ENCODE measurements at regions not wholly inside any gene's neighbourhood (a gene's known extent, or its start where the extent isn't known, plus 50 kb on each side); places are given as distances from the start of the nearest gene placed in this dataset.

DNA sequence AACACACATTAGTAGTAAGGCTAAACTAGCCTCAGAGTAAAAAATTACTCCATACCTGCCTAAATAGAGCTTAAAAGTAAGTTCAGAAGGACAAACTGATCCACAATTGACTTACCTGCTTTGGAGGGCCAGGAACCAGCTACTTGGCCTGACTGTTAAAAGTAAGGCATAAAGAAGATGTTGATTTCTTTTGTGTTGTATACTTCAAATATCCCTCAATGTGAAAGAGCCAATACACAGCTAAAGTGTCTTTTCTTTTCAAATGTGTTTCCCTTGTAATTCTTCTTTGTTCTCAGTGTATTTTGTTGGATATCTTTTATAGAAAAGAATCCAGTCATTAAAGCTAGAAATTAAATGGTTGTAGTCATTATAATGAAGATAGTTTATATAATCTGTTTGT, 171.1 kb downstream of the TANC2 start:
- Histone ChIP-seq H3K27ac (no peak overlapping the region), H3K9me3 (no peaks in the 10 kb centered on the region), H3K36me3 (no peaks in the 10 kb centered on the region), H3K4me1 (no peaks in the 10 kb centered on the region), H3K4me3 (no peak overlapping the region), H3K27me3 (no peaks in the 10 kb centered on the region)
- no peak for DNase-seq
- TF ChIP-seq POLR2A (IDR thresholded peaks at IDR 0.05): no peak
- TF ChIP-seq, protein P1, sequence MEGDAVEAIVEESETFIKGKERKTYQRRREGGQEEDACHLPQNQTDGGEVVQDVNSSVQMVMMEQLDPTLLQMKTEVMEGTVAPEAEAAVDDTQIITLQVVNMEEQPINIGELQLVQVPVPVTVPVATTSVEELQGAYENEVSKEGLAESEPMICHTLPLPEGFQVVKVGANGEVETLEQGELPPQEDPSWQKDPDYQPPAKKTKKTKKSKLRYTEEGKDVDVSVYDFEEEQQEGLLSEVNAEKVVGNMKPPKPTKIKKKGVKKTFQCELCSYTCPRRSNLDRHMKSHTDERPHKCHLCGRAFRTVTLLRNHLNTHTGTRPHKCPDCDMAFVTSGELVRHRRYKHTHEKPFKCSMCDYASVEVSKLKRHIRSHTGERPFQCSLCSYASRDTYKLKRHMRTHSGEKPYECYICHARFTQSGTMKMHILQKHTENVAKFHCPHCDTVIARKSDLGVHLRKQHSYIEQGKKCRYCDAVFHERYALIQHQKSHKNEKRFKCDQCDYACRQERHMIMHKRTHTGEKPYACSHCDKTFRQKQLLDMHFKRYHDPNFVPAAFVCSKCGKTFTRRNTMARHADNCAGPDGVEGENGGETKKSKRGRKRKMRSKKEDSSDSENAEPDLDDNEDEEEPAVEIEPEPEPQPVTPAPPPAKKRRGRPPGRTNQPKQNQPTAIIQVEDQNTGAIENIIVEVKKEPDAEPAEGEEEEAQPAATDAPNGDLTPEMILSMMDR (IDR thresholded peaks at IDR 0.05): no peak
- intact Hi-C loops (cut with DNase I; ENCODE audit: low total_unique reads): no loop called here

DNA sequence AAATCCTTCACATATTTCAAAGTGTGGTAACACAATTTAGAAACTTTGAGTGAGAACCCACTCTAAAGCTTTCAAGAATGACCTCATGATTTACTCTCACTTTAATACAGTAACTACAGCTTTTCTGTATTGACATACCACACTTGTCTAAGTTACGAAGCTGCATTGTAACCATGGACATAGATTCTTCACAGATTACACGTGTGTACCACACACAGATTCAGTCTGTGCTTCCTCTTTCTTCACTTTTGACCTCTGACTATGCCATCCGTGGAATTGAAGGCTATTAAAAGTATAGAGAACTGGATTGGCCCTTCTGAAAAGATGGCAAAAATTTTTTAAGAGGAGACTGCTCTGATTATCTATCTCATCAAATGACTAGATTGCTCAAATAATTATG, 172.7 kb downstream of the TANC2 start:
- Histone ChIP-seq H3K4me1 (no peaks in the 10 kb centered on the region), H3K36me3 (no peaks in the 10 kb centered on the region), H3K27ac (no peak overlapping the region), H3K27me3 (no peaks in the 10 kb centered on the region), H3K9me3 (no peaks in the 10 kb centered on the region), H3K4me3 (no peak overlapping the region)
- DNase-seq: no peak
- intact Hi-C loops (cut with DNase I; ENCODE audit: low total_unique reads): no loop called here
- TF ChIP-seq, protein P1 (IDR thresholded peaks at IDR 0.05): no peak
- TF ChIP-seq POLR2A (IDR thresholded peaks at IDR 0.05): no peak

DNA sequence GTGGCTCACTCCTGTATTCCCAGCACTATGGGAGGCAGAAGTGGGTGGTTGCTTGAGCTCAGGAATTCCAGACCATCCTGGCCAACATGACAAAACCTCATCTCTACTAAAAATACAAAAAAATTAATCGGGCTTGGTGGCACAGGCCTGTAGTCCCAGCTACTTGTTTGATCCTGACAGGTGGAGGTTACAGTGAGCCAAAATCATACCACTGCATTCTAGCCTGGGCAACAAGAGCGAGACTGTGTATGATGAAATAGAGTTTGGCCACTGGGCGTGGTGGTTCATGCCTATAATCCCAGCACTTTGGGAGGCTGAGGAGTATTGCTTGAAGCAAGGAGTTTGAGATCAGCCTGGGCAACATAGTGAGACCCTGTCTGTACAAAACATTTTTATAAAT, 173.3 kb downstream of the TANC2 start:
- Histone ChIP-seq H3K4me3 (no peak overlapping the region), H3K27me3 (no peaks in the 10 kb centered on the region), H3K36me3 (no peaks in the 10 kb centered on the region), H3K9me3 (no peaks in the 10 kb centered on the region), H3K4me1 (no peaks in the 10 kb centered on the region), H3K27ac (no peak overlapping the region)
- intact Hi-C loops (cut with DNase I; ENCODE audit: low total_unique reads): no loop called here
- TF ChIP-seq, protein P1 (IDR thresholded peaks at IDR 0.05): no peak
- TF ChIP-seq POLR2A (IDR thresholded peaks at IDR 0.05): no peak
- DNase-seq: no peak

DNA sequence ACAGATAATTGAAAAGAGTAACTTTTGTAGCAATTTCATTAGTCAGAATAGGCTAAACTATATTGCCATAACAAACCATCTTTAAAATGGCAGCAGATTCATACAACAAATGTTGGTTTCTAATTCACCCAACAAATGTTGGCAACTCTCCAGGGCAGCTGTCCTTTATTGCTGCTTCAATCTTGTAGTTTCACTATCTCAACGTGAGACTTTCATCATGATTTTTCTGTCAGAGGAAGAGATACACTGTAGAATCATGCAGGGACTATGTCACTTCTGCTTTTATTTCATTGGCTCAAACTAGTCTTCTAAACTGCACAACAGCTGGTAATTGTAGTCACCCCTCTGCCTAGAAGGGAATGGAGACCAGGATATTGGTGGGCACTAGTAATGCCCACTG, 174.2 kb downstream of the TANC2 start:
- Histone ChIP-seq H3K36me3 (no peaks in the 10 kb centered on the region), H3K4me3 (no peak overlapping the region), H3K27me3 (no peaks in the 10 kb centered on the region), H3K4me1 (no peaks in the 10 kb centered on the region), H3K9me3 (no peaks in the 10 kb centered on the region), H3K27ac (no peak overlapping the region)
- TF ChIP-seq, protein P1 (IDR thresholded peaks at IDR 0.05): no peak
- no peak for TF ChIP-seq POLR2A (IDR thresholded peaks at IDR 0.05)
- DNase-seq: no peak
- intact Hi-C loops (cut with DNase I; ENCODE audit: low total_unique reads): no loop called here

DNA sequence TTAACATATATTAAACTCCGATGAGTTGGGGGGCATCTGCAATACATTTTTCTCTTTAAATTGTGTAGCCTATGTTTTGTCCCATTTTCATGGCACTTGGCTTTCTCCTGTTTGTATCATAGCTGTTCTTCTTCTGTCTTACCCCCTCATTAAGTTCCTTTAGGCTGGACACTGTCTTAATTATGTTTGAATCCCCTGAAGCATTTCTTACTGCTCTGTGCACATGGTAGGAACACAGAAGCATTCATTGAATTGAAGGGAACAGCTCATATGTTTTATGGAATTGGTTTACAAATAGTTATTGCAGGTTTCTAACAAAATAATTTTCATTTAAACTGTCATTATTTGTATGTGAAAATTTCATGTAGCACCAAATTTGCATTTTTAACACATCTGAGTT, 176.8 kb downstream of the TANC2 start:
- Histone ChIP-seq H3K9me3 (no peaks in the 10 kb centered on the region), H3K36me3 (no peaks in the 10 kb centered on the region)
- TF ChIP-seq, protein P1 (IDR thresholded peaks at IDR 0.05): no peak
- no peak for TF ChIP-seq POLR2A (IDR thresholded peaks at IDR 0.05)

More for the DNA sequence above, 176.8 kb downstream of the TANC2 start:
- H3K4me3 ChIP-seq: no peak overlapping the region
- DNase-seq: no peak
- H3K27ac ChIP-seq: no peak overlapping the region
- no peaks in the 10 kb centered on the region for H3K4me1 ChIP-seq
- intact Hi-C loops (cut with DNase I; ENCODE audit: low total_unique reads): no loop called here
- H3K27me3 ChIP-seq: no peaks in the 10 kb centered on the region

All from uterus (tissue), 3 donors.